Erythroblast (primary cell): ENCODE measurements at regions not wholly inside any gene's neighbourhood (a gene's known extent, or its start where the extent isn't known, plus 50 kb on each side); places are given as distances from the start of the nearest gene placed in this dataset.
"Not testable (repeated sequence)": the region's sequence is repeated elsewhere in the genome, so short reads cannot be mapped to it uniquely, and the experiment has no call there.

ENCODE experiments used
- DNase-seq, 2 experiments: peaks; one replicate each; lab custom pipeline; 2025; lab: John Stamatoyannopoulos, UW
- GATA1 ChIP-seq: IDR thresholded peaks from 2 replicates; pipeline ENCODE4 v1.6.1; 2011; ENCODE audit warnings: low read depth, mild to moderate bottlenecking, control low read depth, low read length, moderate library complexity
- POLR2A ChIP-seq: IDR thresholded peaks from 2 replicates; pipeline ENCODE4 v1.6.1; 2011; ENCODE audit warnings: mild to moderate bottlenecking, low read length

DNA sequence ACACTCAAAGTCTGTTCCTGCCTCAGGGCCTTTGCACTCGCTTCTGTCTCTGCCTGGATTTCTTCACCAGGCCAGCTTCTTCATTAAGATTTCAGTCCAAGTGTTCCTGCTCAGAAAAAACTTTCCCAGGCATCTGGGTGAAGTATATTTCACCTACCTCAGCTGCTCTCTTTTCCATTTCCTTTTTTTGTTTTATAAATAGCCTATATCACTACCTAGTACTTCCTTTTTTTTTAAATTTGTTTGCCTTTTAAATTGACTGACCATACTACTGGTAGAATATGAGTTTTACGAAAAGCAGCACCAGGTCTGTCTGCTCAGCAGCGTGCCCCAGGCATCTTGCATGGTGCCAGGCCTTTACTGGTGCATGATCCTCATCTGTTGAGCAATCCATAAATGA, 1064.4 kb downstream of the UQCRFS1 start:
- DNase-seq = no peak
- TF ChIP-seq GATA1 = no peak
- no peak for TF ChIP-seq POLR2A

DNA sequence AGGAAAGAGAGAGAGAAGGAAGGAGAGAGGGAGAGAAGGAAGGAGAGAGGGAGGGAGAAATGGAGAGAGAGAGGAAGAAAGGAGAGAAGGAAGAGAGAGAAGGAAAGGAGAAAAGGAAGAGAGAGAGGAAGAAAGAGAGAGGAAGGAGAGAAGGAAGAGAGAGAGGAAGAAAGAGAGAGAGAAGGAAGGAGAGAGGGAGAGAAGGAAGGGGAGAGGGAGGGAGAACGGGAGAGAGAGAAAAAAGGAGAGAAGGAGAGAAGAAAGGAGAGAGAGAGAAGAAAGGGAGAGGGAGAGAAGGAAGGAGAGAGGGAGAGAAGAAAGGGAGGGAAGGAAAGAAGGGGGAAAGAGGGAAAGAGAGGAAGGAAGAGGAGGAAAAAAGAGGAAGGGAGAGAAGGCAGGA, 1070.7 kb downstream of the UQCRFS1 start:
- TF ChIP-seq POLR2A (no peak), GATA1 (no peak)
- no peak for DNase-seq

DNA sequence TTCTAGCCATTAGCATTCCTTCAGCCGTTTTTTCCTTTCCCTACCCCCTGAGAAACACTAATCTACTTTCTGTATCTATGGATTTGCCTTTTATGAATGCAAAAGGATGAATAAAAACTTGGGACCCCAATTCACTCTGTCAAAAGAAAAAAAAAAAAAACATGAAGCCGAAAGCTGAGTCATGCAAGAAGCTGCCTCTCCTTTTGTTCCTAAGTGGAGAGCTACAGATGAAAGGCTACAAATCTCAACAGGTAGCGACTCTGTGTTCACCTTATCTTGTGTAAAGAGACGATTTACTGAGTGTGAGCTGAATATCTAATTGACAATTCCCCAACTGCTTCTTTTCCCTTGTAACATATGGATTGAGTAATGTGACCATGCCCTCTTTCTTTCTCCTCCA, 1072.8 kb downstream of the UQCRFS1 start:
- no peak for DNase-seq
- TF ChIP-seq POLR2A (no peak), GATA1 (no peak)

DNA sequence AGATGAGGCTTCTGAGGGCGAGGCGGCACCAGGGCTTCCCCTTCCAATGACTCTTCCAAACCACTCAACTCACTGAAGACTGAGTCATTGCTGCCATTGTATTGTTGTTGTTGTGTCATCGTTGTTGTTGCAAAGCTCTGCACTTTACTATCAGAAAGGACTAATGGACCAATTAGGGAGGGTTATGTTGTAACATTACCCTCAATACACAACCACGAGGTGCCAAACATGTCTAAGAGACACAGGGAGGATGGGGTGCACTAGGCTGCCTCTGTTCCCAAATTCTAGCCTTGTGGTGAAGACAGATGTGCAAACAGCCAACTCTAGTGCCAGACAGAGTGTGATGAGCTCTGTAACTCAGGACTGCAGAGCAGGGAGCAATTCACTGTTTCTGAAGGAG, 1075.2 kb downstream of the UQCRFS1 start:
- DNase-seq = no peak
- no peak for TF ChIP-seq POLR2A
- TF ChIP-seq GATA1 = no peak

- no peak for DNase-seq
- no peak for TF ChIP-seq POLR2A
- TF ChIP-seq GATA1 = no peak
Measured at GRCh38 chr19:28136796-28137195, 1076.2 kb downstream of the UQCRFS1 start.

DNA sequence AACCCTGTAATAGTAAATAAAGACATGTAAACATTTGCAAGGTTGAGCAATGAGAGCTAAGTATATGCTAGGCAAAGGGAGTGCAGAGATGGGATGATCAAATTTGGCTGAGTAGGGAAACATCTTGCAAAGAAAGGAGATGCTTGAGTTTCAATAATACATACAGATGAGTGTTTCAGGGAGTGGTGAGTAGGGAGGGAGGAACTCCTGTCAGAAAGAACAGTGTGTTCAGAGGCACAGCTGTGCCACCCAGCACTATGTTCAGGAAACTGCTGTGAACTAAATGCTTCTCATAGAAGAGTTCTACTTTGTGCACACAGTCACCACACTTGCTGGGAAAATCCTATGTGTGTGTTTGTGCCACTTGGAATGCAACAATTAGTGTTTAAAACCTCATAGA, 1077.1 kb downstream of the UQCRFS1 start:
- no peak for DNase-seq
- TF ChIP-seq POLR2A = no peak

GRCh38 chr19:28134311-28134710, 1078.6 kb downstream of the UQCRFS1 start:
- TF ChIP-seq GATA1 (no peak), POLR2A (no peak)

GRCh38 chr19:28130881-28131280, 1082.1 kb downstream of the UQCRFS1 start:
- not testable (repeated sequence) for DNase-seq

More at GRCh38 chr19:28134311-28134710, 1078.6 kb downstream of the UQCRFS1 start:
- DNase-seq = no peak

DNA sequence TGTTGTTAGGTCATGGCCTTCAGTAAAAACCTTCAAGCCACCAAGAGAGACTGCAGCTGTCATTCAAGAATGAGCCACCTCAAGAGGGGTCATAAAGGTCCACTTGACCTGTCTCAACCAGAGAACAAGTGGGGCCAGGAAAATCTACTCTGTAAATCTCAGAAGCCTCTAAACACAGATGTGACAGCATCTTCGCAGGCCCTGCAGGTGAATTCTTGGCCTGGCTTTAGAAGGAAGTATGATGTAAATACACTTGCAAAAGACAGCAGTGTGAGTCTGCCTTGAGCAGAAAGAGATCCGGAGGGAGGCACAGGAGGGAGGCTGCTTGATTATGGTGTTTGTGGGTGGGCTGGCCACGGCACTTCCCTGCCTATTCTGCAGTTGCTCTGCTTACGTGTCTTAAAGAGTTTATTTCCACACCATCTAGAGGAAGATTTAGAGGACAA, 1082.9 kb downstream of the UQCRFS1 start:
- DNase-seq = no peak
- TF ChIP-seq POLR2A (no peak), GATA1 (no peak)

- no peak for TF ChIP-seq GATA1
- no peak for TF ChIP-seq POLR2A
- DNase-seq = no peak
Measured at GRCh38 chr19:28128341-28128740, 1084.6 kb downstream of the UQCRFS1 start.

DNA sequence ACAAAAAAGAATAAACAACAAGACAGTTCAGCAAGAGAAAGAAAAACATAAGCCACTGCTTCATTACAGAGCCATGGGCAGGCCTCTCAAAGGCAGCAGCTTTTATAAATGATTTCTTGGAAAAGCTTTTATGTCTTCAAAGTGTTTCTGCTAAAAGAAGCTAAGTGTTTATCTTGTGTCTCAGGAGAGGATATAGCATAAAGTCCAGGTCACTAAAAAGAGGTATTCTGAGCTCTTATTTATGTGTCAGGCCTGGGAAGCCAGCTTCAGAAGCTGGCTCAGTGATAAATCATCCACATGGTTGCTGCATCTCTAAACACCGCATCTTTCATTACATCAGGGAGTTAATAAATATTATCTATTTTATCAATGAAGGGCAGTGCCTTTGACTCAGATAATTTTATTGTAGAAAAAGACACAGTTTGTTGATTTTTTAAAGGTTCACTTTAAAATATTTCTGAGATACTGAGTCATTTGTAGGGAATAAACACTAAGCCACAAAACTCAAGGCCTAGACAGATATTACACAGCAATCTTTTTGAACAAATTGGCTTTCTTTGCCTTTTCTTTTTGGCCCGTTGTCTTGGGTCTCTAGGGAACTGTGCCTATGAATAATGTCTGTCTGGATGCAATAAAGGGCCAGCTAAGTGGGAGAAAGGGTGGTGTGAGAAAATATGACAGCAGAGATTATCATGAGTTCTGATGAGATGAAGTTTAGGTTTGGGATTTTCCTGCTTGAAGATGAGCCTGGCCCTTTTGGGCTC, 1086.6 kb downstream of the UQCRFS1 start:
- no peak for DNase-seq
- TF ChIP-seq POLR2A (no peak), GATA1 (no peak)

- no peak for DNase-seq
- TF ChIP-seq GATA1 (no peak), POLR2A (no peak)
Measured at GRCh38 chr19:28122734-28123133, 1090.2 kb downstream of the UQCRFS1 start.

DNA sequence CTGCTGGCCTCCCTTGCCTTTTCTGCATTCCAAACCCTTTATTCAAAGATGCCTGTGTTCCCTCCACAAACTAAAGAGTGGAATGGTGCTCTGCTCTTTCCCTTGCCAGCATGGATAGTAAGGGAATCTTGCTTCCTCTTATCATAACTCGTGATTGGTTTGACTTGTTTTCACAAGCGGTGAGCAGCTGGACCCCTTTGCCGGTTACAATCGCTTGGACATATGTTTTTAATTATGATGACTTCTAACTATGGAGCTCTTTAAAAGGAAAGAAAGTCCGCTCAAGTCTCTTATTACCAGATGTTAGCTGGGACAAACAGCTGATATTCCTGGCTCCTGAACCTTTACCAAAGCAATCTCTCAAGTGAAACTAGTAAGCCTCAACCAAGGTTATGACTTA, 1094.7 kb downstream of the UQCRFS1 start:
- TF ChIP-seq GATA1 (no peak), POLR2A (no peak)
- no peak for DNase-seq

DNA sequence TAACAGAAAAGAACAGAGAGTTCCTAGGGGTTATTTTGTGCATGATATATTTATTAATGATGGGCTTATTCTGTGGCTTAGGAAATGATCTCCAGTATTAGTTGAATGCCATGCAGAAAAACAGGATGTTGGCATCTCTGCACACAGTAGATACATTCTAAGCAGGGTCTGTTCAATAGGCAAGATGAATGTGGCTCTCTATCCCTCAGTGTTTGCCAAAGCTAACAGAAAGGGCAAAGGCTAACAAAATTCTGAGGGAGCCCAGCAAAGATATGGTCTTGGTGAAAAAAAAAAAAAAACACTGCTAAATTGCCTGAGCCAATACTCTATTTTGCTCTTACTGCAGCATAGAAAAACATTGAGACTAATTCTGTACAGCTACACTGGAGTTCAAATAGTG, 1095.8 kb downstream of the UQCRFS1 start:
- no peak for TF ChIP-seq POLR2A
- no peak for DNase-seq

- DNase-seq = not testable (repeated sequence)
Measured at GRCh38 chr19:28116379-28116778, 1096.6 kb downstream of the UQCRFS1 start.
